HepG2 (cell line): ENCODE measurements at regions not wholly inside any gene's neighbourhood (a gene's known extent, or its start where the extent isn't known, plus 50 kb on each side); places are given as distances from the start of the nearest gene placed in this dataset.

Experiments used
- HINFP ChIP-seq: sonication (generic); formaldehyde crosslinking; IDR thresholded peaks from 2 replicates; pipeline ENCODE4 v1.4.0; 2020; ENCODE audit warnings: low read depth, mild to moderate bottlenecking, missing genetic modification reagents
- SMAD3 ChIP-seq: sonication (generic); formaldehyde crosslinking; IDR thresholded peaks from 2 replicates; pipeline ENCODE4 v1.4.0; 2020; ENCODE audit warnings: missing genetic modification reagents

GRCh38 chrX:6761251-6761650 lies 226.3 kb upstream of the VCX3A start:
- TF ChIP-seq HINFP (CRISPR knock-in tag) (no peak), SMAD3 (CRISPR knock-in tag) (no peak)
